HG02678 (cell line): ENCODE measurements at regions not wholly inside any gene's neighbourhood (a gene's known extent, or its start where the extent isn't known, plus 50 kb on each side); places are given as distances from the start of the nearest gene placed in this dataset.

Experiments used
- ATAC-seq: cut with Tn5 transposase; IDR thresholded peaks from one replicate; pipeline ENCODE4 v1.9.1; 2021; ENCODE audit warnings: mild to moderate bottlenecking, moderate library complexity; ENCODE audit not compliant: unreplicated experiment

DNA sequence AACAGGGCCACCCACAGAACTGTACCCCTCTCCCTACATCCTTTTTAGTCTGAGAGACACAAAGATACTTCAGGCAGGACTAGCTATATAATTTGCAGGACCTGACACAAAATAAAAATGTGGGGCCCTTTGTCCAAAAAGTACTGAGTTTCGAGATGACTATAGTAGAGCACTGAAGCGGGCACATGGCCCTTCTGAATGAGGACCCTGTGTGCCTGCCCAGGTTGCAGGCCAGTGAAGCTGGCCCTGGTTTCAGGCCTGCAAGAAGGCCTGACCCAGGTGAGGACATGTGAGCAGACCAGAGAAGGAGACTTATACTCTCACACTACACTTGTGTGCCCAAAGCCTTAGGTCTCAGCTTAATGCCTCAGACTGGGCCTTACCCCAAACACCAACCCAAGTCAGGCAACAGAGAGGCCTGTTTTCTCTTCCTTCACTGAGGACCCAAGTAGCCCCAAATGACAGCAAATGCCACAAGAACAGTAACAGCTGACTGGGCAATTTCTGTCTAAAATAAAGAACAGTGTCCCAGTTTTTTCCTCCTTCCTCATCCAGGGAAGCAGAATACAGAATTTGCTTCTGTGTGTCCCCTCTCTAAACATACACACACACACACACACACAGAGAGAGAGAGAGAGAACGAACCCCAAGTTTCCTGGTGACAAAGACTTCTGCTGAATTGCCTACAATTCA, 100.9 kb upstream of the ARHGEF3 start:
- ATAC-seq, result no peak

- ATAC-seq, result no peak
These were observed 99.1 kb upstream of the ARHGEF3 start for GRCh38 chr3:56900801-56901200.

- ATAC-seq, result no peak
These were observed 98.1 kb upstream of the ARHGEF3 start for GRCh38 chr3:56899851-56900250.

- ATAC-seq, result no peak
These were observed 97.3 kb upstream of the ARHGEF3 start for GRCh38 chr3:56899078-56899477.

DNA sequence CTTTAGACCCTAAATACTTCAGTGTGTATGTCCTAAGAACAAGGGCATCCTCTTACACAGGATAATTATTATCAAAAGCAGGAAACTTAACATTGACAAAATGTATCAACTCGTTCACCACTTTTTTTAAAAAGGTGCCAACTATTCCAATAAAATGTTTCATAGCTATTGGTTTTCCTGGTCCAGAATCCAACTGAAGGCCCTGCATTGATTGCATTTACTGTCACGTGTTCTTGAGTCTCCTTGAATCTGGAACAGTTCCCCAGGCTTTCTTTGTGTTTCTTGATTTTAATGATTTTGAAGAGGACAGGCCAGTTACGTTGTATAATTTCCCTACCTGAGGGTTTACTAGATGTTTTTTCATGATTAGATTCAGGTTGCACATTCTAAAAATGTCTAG, 94.6 kb upstream of the ARHGEF3 start:
- no peak for ATAC-seq

GRCh38 chr3:56894881-56895431, 93.2 kb upstream of the ARHGEF3 start:
- ATAC-seq, result no peak

GRCh38 chr3:56890448-56891091, 88.8 kb upstream of the ARHGEF3 start:
- ATAC-seq, result no peak

- no peak for ATAC-seq
These were observed 87.4 kb upstream of the ARHGEF3 start for GRCh38 chr3:56889131-56889530.

- no peak for ATAC-seq
These were observed 85.8 kb upstream of the ARHGEF3 start for GRCh38 chr3:56887402-56888025.

DNA sequence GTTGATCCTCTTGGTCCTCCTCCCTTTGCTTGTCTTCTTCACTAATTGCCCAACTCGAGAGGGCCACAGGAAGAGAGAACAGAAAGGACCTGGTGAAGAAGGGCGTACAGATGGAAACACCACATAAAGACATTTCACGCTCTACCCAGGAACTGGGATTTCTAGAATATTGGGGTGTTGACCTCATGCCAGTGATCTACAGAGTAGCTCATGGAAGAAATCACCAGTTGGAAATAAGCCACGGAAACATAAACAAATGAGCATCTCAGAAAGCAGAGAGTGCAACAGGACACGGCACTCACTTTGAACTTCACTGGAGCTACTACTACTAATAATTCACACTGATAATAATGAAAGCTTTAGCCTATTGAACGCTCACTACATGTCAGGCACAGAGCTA, 84.6 kb upstream of the ARHGEF3 start:
- no peak for ATAC-seq

GRCh38 chr3:56885879-56886278, 84.1 kb upstream of the ARHGEF3 start:
- no peak for ATAC-seq

GRCh38 chr3:56885453-56885852, 83.7 kb upstream of the ARHGEF3 start:
- ATAC-seq, result no peak

DNA sequence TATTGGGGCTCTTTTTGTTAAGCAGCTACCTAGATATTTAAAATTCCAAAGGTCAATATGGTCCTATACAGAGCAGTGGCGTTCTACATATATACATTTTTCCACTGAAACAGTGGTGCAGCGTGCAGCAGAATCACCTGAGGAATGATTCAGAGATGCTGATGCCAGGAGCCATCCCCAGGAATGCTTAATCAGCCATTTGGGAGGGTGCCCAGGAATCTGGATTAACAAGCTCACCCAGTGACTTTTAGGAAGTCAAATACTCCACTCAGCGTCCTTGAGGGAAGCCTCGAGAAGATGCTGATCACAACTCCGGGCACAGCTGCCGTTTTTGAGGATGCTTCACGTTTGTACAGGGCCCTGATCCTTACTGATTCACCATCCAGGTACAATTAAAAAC, 82.6 kb upstream of the ARHGEF3 start:
- ATAC-seq, result no peak

DNA sequence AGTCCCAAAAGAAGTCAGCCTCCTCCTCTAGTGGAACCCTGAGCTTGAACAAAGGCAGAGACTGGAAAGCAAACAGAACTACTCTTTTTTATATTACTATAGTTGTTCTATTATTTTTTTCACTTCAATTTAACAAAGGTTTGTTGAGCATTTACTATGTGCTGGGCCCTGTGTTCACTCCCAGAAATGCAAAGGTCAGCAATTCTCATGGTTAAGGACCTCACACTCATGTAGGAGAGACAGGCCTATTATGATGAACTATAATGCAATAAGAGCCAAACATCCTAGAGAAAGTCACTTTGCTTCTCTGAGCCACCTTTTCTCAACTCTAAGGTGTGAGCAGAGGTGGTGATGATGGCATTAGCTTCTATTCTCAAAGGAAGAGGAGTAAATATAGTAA, 82.1 kb upstream of the ARHGEF3 start:
- no peak for ATAC-seq

GRCh38 chr3:56882896-56883295, 81.1 kb upstream of the ARHGEF3 start:
- ATAC-seq, result no peak

DNA sequence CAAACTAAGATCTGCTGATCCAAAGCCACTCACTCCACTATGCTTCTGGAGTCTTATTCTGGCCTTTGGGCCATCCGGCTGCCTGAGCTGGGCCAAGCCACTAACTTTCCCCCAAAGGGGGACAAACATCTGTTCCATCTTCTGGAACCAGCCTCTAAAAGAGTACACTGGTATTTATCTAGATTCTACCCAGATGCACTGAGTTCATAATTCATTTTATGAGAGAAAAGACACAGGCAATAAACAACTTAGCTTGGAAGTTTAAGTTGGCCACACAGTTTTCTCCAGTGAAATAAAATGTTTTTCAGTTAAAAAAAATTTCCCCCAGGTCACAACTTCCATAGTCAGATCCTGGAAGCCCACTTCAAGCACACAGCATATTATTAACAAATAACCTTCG, 80.1 kb upstream of the ARHGEF3 start:
- no peak for ATAC-seq

DNA sequence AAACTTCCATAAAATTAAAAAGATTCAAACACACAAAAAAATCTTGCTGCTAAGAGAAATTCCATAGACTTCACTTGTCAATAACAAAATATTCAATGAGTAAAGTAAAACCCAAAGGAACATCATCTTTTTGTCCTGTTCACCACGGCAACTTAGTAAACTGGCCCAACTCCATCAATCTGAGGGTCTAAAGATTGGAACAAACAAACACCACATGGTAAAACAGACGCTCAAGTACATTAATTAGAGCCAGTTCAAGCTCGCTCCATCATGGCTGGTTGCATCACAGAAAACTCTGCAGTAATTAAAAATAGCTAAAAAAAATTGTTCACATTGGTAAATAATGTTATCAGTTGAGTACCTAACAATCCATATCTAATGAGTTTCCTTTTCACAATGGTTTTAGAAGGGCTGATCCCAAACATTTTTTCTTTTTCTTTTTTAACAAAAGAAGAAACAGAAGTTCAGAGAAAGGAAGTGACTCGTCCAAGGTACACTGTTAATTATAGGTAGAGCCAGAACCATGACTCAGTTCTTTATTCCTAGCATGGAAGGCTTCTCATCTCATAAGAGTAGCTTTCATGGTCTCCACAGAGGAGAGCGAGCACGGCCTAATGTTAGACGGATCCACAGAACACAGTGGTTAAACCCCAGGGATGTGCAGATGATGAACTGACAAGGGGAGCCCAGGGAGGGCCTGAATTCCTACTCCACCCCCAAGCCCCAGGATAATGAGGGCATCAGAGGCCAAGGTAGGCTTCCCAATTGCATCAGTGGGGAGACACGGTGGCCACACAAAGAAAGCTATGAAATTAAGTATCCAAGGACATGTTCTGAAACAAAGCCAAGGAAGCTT, 79.2 kb upstream of the ARHGEF3 start:
- ATAC-seq, result no peak

GRCh38 chr3:56879436-56880215, 77.9 kb upstream of the ARHGEF3 start:
- ATAC-seq, result no peak

GRCh38 chr3:56878074-56878473, 76.3 kb upstream of the ARHGEF3 start:
- ATAC-seq, result no peak

DNA sequence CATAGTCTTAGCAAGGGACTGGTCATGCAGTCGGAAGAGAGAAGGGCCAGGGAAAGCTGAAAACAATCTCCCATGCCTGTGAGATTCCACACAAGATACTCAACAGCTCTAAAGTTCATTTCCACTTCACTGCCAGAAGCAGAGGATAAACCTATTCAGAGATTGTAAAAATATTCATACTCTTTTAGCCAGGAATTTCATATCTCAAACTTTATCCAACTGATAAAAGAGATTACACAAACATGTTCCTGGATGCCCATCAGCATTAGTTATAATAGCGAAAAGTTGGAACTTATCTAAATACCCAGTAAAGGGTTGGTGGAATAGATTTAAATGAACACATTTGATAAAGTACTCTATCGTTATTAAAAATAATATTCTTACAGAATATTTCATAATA, 75.2 kb upstream of the ARHGEF3 start:
- no peak for ATAC-seq
